ENCODE measurements at regions not wholly inside any gene's neighbourhood (a gene's known extent, or its start where the extent isn't known, plus 50 kb on each side); places are given as distances from the start of the nearest gene placed in this dataset.
"Not testable (repeated sequence)": the region's sequence is repeated elsewhere in the genome, so short reads cannot be mapped to it uniquely, and the experiment has no call there.

- peaks cover 14% of the 10 kb centered on the region for H3K9me3 Mint-ChIP-seq
- H3K27ac Mint-ChIP-seq: no peak overlapping the region
- no peaks in the 10 kb centered on the region for H3K27me3 Mint-ChIP-seq
- H3K4me1 Mint-ChIP-seq (ENCODE audit: low read depth): no peaks in the 10 kb centered on the region
- no peak overlapping the region for H3K4me3 Mint-ChIP-seq
- H3K36me3 Mint-ChIP-seq (ENCODE audit: low read depth): no peaks in the 10 kb centered on the region
Measured at GRCh38 chr3:5678844-5679243, 491.3 kb downstream of the EDEM1 start.

- no peaks in the 10 kb centered on the region for H3K4me1 Mint-ChIP-seq (ENCODE audit: low read depth)
- no peaks in the 10 kb centered on the region for H3K27me3 Mint-ChIP-seq
- no peak overlapping the region for H3K4me3 Mint-ChIP-seq
- peaks cover 4% of the 10 kb centered on the region for H3K36me3 Mint-ChIP-seq (ENCODE audit: low read depth)
- no peak overlapping the region for H3K27ac Mint-ChIP-seq
- peaks cover 12% of the 10 kb centered on the region for H3K9me3 Mint-ChIP-seq
Measured at GRCh38 chr3:5687230-5687629, 499.7 kb downstream of the EDEM1 start.

GRCh38 chr3:5690490-5690889 is 503.0 kb downstream of the EDEM1 start:
- Mint-ChIP-seq H3K4me1 (ENCODE audit: low read depth) (no peaks in the 10 kb centered on the region), H3K9me3 (peaks cover 12% of the 10 kb centered on the region), H3K36me3 (ENCODE audit: low read depth) (peaks cover 4% of the 10 kb centered on the region), H3K27ac (no peak overlapping the region), H3K4me3 (no peak overlapping the region), H3K27me3 (no peaks in the 10 kb centered on the region)

GRCh38 chr3:5690904-5691532 is 503.5 kb downstream of the EDEM1 start:
- Mint-ChIP-seq H3K9me3 (peaks cover 12% of the 10 kb centered on the region), H3K4me3 (no peak overlapping the region), H3K36me3 (ENCODE audit: low read depth) (peaks cover 4% of the 10 kb centered on the region), H3K27me3 (no peaks in the 10 kb centered on the region), H3K27ac (no peak overlapping the region), H3K4me1 (ENCODE audit: low read depth) (no peaks in the 10 kb centered on the region)

- H3K27ac Mint-ChIP-seq: no peak overlapping the region
- H3K36me3 Mint-ChIP-seq (ENCODE audit: low read depth): peaks cover 4% of the 10 kb centered on the region
- no peak overlapping the region for H3K4me3 Mint-ChIP-seq
- H3K27me3 Mint-ChIP-seq: no peaks in the 10 kb centered on the region
- H3K9me3 Mint-ChIP-seq: peaks cover 12% of the 10 kb centered on the region
- no peaks in the 10 kb centered on the region for H3K4me1 Mint-ChIP-seq (ENCODE audit: low read depth)
Measured at GRCh38 chr3:5692446-5692845, 504.9 kb downstream of the EDEM1 start.

GRCh38 chr3:5694266-5694665 is 506.8 kb downstream of the EDEM1 start:
- Mint-ChIP-seq H3K4me3 (no peak overlapping the region), H3K9me3 (peaks cover 12% of the 10 kb centered on the region), H3K27ac (no peak overlapping the region), H3K4me1 (ENCODE audit: low read depth) (no peaks in the 10 kb centered on the region), H3K27me3 (no peaks in the 10 kb centered on the region), H3K36me3 (ENCODE audit: low read depth) (peaks cover 4% of the 10 kb centered on the region)

GRCh38 chr3:5698851-5699250 is 511.3 kb downstream of the EDEM1 start:
- Mint-ChIP-seq H3K4me1 (ENCODE audit: low read depth) (no peaks in the 10 kb centered on the region), H3K36me3 (ENCODE audit: low read depth) (no peaks in the 10 kb centered on the region), H3K27me3 (no peaks in the 10 kb centered on the region), H3K4me3 (no peak overlapping the region), H3K9me3 (peaks cover 7% of the 10 kb centered on the region), H3K27ac (no peak overlapping the region)

- Mint-ChIP-seq H3K36me3 (ENCODE audit: low read depth) (no peaks in the 10 kb centered on the region), H3K9me3 (peaks cover 7% of the 10 kb centered on the region), H3K4me1 (ENCODE audit: low read depth) (no peaks in the 10 kb centered on the region), H3K4me3 (no peak overlapping the region), H3K27me3 (no peaks in the 10 kb centered on the region), H3K27ac (no peak overlapping the region)
Measured at GRCh38 chr3:5699313-5699712, 511.8 kb downstream of the EDEM1 start.

GRCh38 chr3:5699811-5700210 is 512.3 kb downstream of the EDEM1 start:
- no peaks in the 10 kb centered on the region for H3K36me3 Mint-ChIP-seq (ENCODE audit: low read depth)
- peaks cover 7% of the 10 kb centered on the region for H3K9me3 Mint-ChIP-seq
- H3K27me3 Mint-ChIP-seq: no peaks in the 10 kb centered on the region
- H3K4me3 Mint-ChIP-seq: no peak overlapping the region
- H3K4me1 Mint-ChIP-seq (ENCODE audit: low read depth): no peaks in the 10 kb centered on the region
- H3K27ac Mint-ChIP-seq: no peak overlapping the region

- H3K9me3 Mint-ChIP-seq; H3K4me3 Mint-ChIP-seq; H3K27ac Mint-ChIP-seq; H3K27me3 Mint-ChIP-seq; H3K36me3 Mint-ChIP-seq (ENCODE audit: low read depth); H3K4me1 Mint-ChIP-seq (ENCODE audit: low read depth): not testable (repeated sequence)
Measured at GRCh38 chr3:5701005-5701404, 513.5 kb downstream of the EDEM1 start.

- Mint-ChIP-seq H3K4me3 (no peak overlapping the region), H3K9me3 (no peaks in the 10 kb centered on the region), H3K27ac (no peak overlapping the region), H3K36me3 (ENCODE audit: low read depth) (no peaks in the 10 kb centered on the region), H3K27me3 (no peaks in the 10 kb centered on the region), H3K4me1 (ENCODE audit: low read depth) (no peaks in the 10 kb centered on the region)
Measured at GRCh38 chr3:5707794-5708193, 520.3 kb downstream of the EDEM1 start.

GRCh38 chr3:5709714-5710113 is 522.2 kb downstream of the EDEM1 start:
- Mint-ChIP-seq H3K4me1 (ENCODE audit: low read depth) (no peaks in the 10 kb centered on the region), H3K36me3 (ENCODE audit: low read depth) (no peaks in the 10 kb centered on the region), H3K27ac (no peak overlapping the region), H3K9me3 (no peaks in the 10 kb centered on the region), H3K4me3 (no peak overlapping the region), H3K27me3 (no peaks in the 10 kb centered on the region)

GRCh38 chr3:5710718-5711117 is 523.2 kb downstream of the EDEM1 start:
- Mint-ChIP-seq H3K4me1 (ENCODE audit: low read depth) (no peaks in the 10 kb centered on the region), H3K27ac (no peak overlapping the region), H3K9me3 (no peaks in the 10 kb centered on the region), H3K27me3 (no peaks in the 10 kb centered on the region), H3K4me3 (no peak overlapping the region), H3K36me3 (ENCODE audit: low read depth) (no peaks in the 10 kb centered on the region)

GRCh38 chr3:5717254-5717653 is 529.7 kb downstream of the EDEM1 start:
- H3K9me3 Mint-ChIP-seq: peaks cover 3% of the 10 kb centered on the region
- H3K36me3 Mint-ChIP-seq (ENCODE audit: low read depth): no peaks in the 10 kb centered on the region
- no peaks in the 10 kb centered on the region for H3K27me3 Mint-ChIP-seq
- no peak overlapping the region for H3K27ac Mint-ChIP-seq
- H3K4me3 Mint-ChIP-seq: no peak overlapping the region
- no peaks in the 10 kb centered on the region for H3K4me1 Mint-ChIP-seq (ENCODE audit: low read depth)

- H3K36me3 Mint-ChIP-seq (ENCODE audit: low read depth); H3K27ac Mint-ChIP-seq; H3K4me3 Mint-ChIP-seq; H3K27me3 Mint-ChIP-seq; H3K9me3 Mint-ChIP-seq; H3K4me1 Mint-ChIP-seq (ENCODE audit: low read depth): not testable (repeated sequence)
Measured at GRCh38 chr3:5719668-5720067, 532.2 kb downstream of the EDEM1 start.

GRCh38 chr3:5725801-5726200 is 538.3 kb downstream of the EDEM1 start:
- Mint-ChIP-seq H3K4me3 (no peak overlapping the region), H3K9me3 (peaks cover 5% of the 10 kb centered on the region), H3K4me1 (ENCODE audit: low read depth) (no peaks in the 10 kb centered on the region), H3K27me3 (no peaks in the 10 kb centered on the region), H3K27ac (no peak overlapping the region), H3K36me3 (ENCODE audit: low read depth) (no peaks in the 10 kb centered on the region)
